Colonic mucosa (tissue), 4 donors: ENCODE measurements at regions not wholly inside any gene's neighbourhood (a gene's known extent, or its start where the extent isn't known, plus 50 kb on each side); places are given as distances from the start of the nearest gene placed in this dataset.

Source experiments
- DNase-seq: peaks from one replicate; pipeline ENCODE4 v3.0.0-alpha.2; 2020
- H3K27ac ChIP-seq: fragments of 200-600 bp; one replicate; pipeline ENCODE4 v1.8.0; 2021
- H3K27me3 ChIP-seq: fragments of 200-600 bp; one replicate; pipeline ENCODE4 v1.8.0; 2021
- H3K36me3 ChIP-seq: fragments of 200-600 bp; one replicate; pipeline ENCODE4 v1.8.0; 2021
- H3K4me1 ChIP-seq: fragments of 200-600 bp; one replicate; pipeline ENCODE4 v1.8.0; 2021; ENCODE audit warnings: mild to moderate bottlenecking
- H3K4me3 ChIP-seq: fragments of 200-600 bp; one replicate; pipeline ENCODE4 v1.8.0; 2021
- H3K9ac ChIP-seq, 2 donors: one replicate each; pipeline ENCODE4 v1.7.0; 2013; ENCODE audit warnings: control low read depth in 2 of 2, low read depth in 2 of 2, low read length in 2 of 2
- H3K9me3 ChIP-seq: fragments of 200-600 bp; one replicate; pipeline ENCODE4 v1.8.0; 2021
- CTCF ChIP-seq: fragments of 200-600 bp; IDR thresholded peaks from one replicate; pipeline ENCODE4 v1.8.0; 2022; ENCODE audit warnings: antibody characterized with exemption, mild to moderate bottlenecking
- intact Hi-C: fragments of 100-400 bp; cut with DNase I; formaldehyde crosslinking; loops from one replicate; pipeline ENCODE4 v1.14.1; 2022
- donor health status: healthy.
- donor health status: DM: no; HTN: no; CAD: no.
- donor health status: DM: no; HTN: no; CAD: no.

- no peak for DNase-seq
- no peak for TF ChIP-seq CTCF
- H3K9ac ChIP-seq, result no peak overlapping the region
- H3K27ac ChIP-seq, result no peak overlapping the region
- intact Hi-C loops, result no loop called here
- H3K36me3 ChIP-seq, result no peaks in the 10 kb centered on the region
- no peaks in the 10 kb centered on the region for H3K4me1 ChIP-seq
- no peaks in the 10 kb centered on the region for H3K9me3 ChIP-seq
- no peaks in the 10 kb centered on the region for H3K27me3 ChIP-seq
- no peak overlapping the region for H3K4me3 ChIP-seq
Observed at GRCh38 chr4:58809948-58810347, 1699.8 kb upstream of the IGFBP7 start.

- no peak for DNase-seq
- no peak overlapping the region for H3K4me3 ChIP-seq
- no peaks in the 10 kb centered on the region for H3K9me3 ChIP-seq
- H3K9ac ChIP-seq, result no peak overlapping the region
- H3K27me3 ChIP-seq, result no peaks in the 10 kb centered on the region
- H3K36me3 ChIP-seq, result no peaks in the 10 kb centered on the region
- no peak for TF ChIP-seq CTCF
- H3K27ac ChIP-seq, result no peak overlapping the region
- intact Hi-C loops, result no loop called here
- H3K4me1 ChIP-seq, result no peaks in the 10 kb centered on the region
Observed at GRCh38 chr4:58809366-58809765, 1699.2 kb upstream of the IGFBP7 start.

- H3K4me3 ChIP-seq, result no peak overlapping the region
- H3K27ac ChIP-seq, result no peak overlapping the region
- H3K36me3 ChIP-seq, result no peaks in the 10 kb centered on the region
- H3K9me3 ChIP-seq, result no peaks in the 10 kb centered on the region
- intact Hi-C loops, result no loop called here
- H3K9ac ChIP-seq, result no peak overlapping the region
- H3K4me1 ChIP-seq, result no peaks in the 10 kb centered on the region
- H3K27me3 ChIP-seq, result no peaks in the 10 kb centered on the region
- TF ChIP-seq CTCF, result no peak
- no peak for DNase-seq
Observed at GRCh38 chr4:58808817-58809216, 1698.6 kb upstream of the IGFBP7 start.

GRCh38 chr4:58807843-58808615 lies 1697.8 kb upstream of the IGFBP7 start:
- Histone ChIP-seq H3K36me3 (no peaks in the 10 kb centered on the region), H3K4me3 (no peak overlapping the region), H3K9me3 (no peaks in the 10 kb centered on the region), H3K9ac (no peak overlapping the region), H3K27me3 (no peaks in the 10 kb centered on the region), H3K4me1 (no peaks in the 10 kb centered on the region), H3K27ac (no peak overlapping the region)
- DNase-seq, result no peak
- intact Hi-C loops, result no loop called here
- TF ChIP-seq CTCF, result no peak

GRCh38 chr4:58776627-58777026 lies 1666.4 kb upstream of the IGFBP7 start:
- no peak for DNase-seq
- Histone ChIP-seq H3K27ac (no peak overlapping the region), H3K4me3 (no peak overlapping the region), H3K4me1 (no peaks in the 10 kb centered on the region), H3K27me3 (no peaks in the 10 kb centered on the region), H3K36me3 (no peaks in the 10 kb centered on the region), H3K9ac (no peak overlapping the region), H3K9me3 (no peaks in the 10 kb centered on the region)
- intact Hi-C loops, result no loop called here
- no peak for TF ChIP-seq CTCF
